Memory B cell (primary cell): ENCODE measurements at regions not wholly inside any gene's neighbourhood (a gene's known extent, or its start where the extent isn't known, plus 50 kb on each side); places are given as distances from the start of the nearest gene placed in this dataset.

Experiments used
- ATAC-seq: fragments of 150-1000 bp; cut with Tn5 transposase; 2 replicates; pipeline ENCODE4 v1.10.0; 2021; ENCODE audit warnings: low read depth, mild to moderate bottlenecking, moderate library complexity
- DNase-seq, 2 donors: peaks; one replicate each; pipeline ENCODE4 v3.0.0; 2022; ENCODE audit warnings: low spot score in 2 of 2
- H3K27ac Mint-ChIP-seq: one replicate; pipeline ENCODE4 v1.8.0; 2022; ENCODE audit warnings: mild to moderate bottlenecking, moderate library complexity, mixed read lengths
- H3K27me3 Mint-ChIP-seq: one replicate; pipeline ENCODE4 v1.8.0; 2022; ENCODE audit warnings: mixed read lengths
- H3K36me3 Mint-ChIP-seq: one replicate; pipeline ENCODE4 v1.8.0; 2022; ENCODE audit warnings: mild to moderate bottlenecking, mixed read lengths
- H3K4me1 Mint-ChIP-seq: one replicate; pipeline ENCODE4 v1.8.0; 2022; ENCODE audit warnings: mixed read lengths
- H3K4me3 Mint-ChIP-seq: one replicate; pipeline ENCODE4 v1.8.0; 2022; ENCODE audit warnings: mild to moderate bottlenecking, moderate library complexity, mixed read lengths
- H3K9me3 Mint-ChIP-seq: one replicate; pipeline ENCODE4 v1.8.0; 2022; ENCODE audit warnings: mixed read lengths

GRCh38 chr1:81446000-81446669, 354.6 kb upstream of the ADGRL2 start:
- H3K27me3 Mint-ChIP-seq, result no peaks in the 10 kb centered on the region
- ATAC-seq, result no peak

GRCh38 chr1:81443288-81443687, 357.4 kb upstream of the ADGRL2 start:
- no peaks in the 10 kb centered on the region for H3K4me1 Mint-ChIP-seq
- H3K4me3 Mint-ChIP-seq, result no peak overlapping the region
- no peaks in the 10 kb centered on the region for H3K27me3 Mint-ChIP-seq
- no peak overlapping the region for H3K27ac Mint-ChIP-seq
- H3K36me3 Mint-ChIP-seq, result no peaks in the 10 kb centered on the region
- ATAC-seq (no peak), DNase-seq (no peak)
- no peaks in the 10 kb centered on the region for H3K9me3 Mint-ChIP-seq

More at GRCh38 chr1:81446000-81446669, 354.6 kb upstream of the ADGRL2 start:
- Mint-ChIP-seq H3K36me3 (no peaks in the 10 kb centered on the region), H3K9me3 (no peaks in the 10 kb centered on the region), H3K4me1 (no peaks in the 10 kb centered on the region), H3K27ac (no peak overlapping the region), H3K4me3 (no peak overlapping the region)
- DNase-seq, result no peak

- DNase-seq (no peak), ATAC-seq (no peak)
- Mint-ChIP-seq H3K27ac (no peak overlapping the region), H3K4me1 (peaks cover 2% of the 10 kb centered on the region), H3K4me3 (no peak overlapping the region), H3K36me3 (no peaks in the 10 kb centered on the region), H3K27me3 (no peaks in the 10 kb centered on the region), H3K9me3 (no peaks in the 10 kb centered on the region)
Observed at GRCh38 chr1:81439046-81439823, 361.5 kb upstream of the ADGRL2 start.

GRCh38 chr1:81437649-81438048, 363.1 kb upstream of the ADGRL2 start:
- Mint-ChIP-seq H3K4me3 (peak overlapping the region; percentile 3), H3K27ac (no peak overlapping the region)

GRCh38 chr1:81437213-81437612, 363.5 kb upstream of the ADGRL2 start:
- Mint-ChIP-seq H3K4me3 (peak overlapping the region; percentile 3), H3K36me3 (no peaks in the 10 kb centered on the region), H3K27me3 (no peaks in the 10 kb centered on the region), H3K27ac (no peak overlapping the region), H3K9me3 (no peaks in the 10 kb centered on the region), H3K4me1 (peaks cover 2% of the 10 kb centered on the region)
- DNase-seq (no peak), ATAC-seq (no peak)

More at GRCh38 chr1:81437649-81438048, 363.1 kb upstream of the ADGRL2 start:
- no peaks in the 10 kb centered on the region for H3K9me3 Mint-ChIP-seq
- peaks cover 2% of the 10 kb centered on the region for H3K4me1 Mint-ChIP-seq
- no peaks in the 10 kb centered on the region for H3K36me3 Mint-ChIP-seq
- H3K27me3 Mint-ChIP-seq, result no peaks in the 10 kb centered on the region
- DNase-seq (no peak), ATAC-seq (no peak)

GRCh38 chr1:81435175-81435574, 365.6 kb upstream of the ADGRL2 start:
- ATAC-seq, result no peak
- DNase-seq, result no peak
- H3K36me3 Mint-ChIP-seq, result no peaks in the 10 kb centered on the region
- no peaks in the 10 kb centered on the region for H3K9me3 Mint-ChIP-seq
- H3K4me1 Mint-ChIP-seq, result peaks cover 2% of the 10 kb centered on the region
- H3K27me3 Mint-ChIP-seq, result no peaks in the 10 kb centered on the region
- no peak overlapping the region for H3K27ac Mint-ChIP-seq
- H3K4me3 Mint-ChIP-seq, result no peak overlapping the region

- H3K4me1 Mint-ChIP-seq, result peaks cover 2% of the 10 kb centered on the region
- H3K9me3 Mint-ChIP-seq, result no peaks in the 10 kb centered on the region
- no peak for DNase-seq
- H3K4me3 Mint-ChIP-seq, result no peak overlapping the region
- H3K36me3 Mint-ChIP-seq, result no peaks in the 10 kb centered on the region
- H3K27me3 Mint-ChIP-seq, result no peaks in the 10 kb centered on the region
- no peak for ATAC-seq
- no peak overlapping the region for H3K27ac Mint-ChIP-seq
Observed at GRCh38 chr1:81433676-81434075, 367.1 kb upstream of the ADGRL2 start.

GRCh38 chr1:81432654-81433109, 368.1 kb upstream of the ADGRL2 start:
- no peaks in the 10 kb centered on the region for H3K27me3 Mint-ChIP-seq
- no peak overlapping the region for H3K27ac Mint-ChIP-seq
- H3K4me1 Mint-ChIP-seq, result peaks cover 2% of the 10 kb centered on the region
- H3K9me3 Mint-ChIP-seq, result no peaks in the 10 kb centered on the region
- no peak overlapping the region for H3K4me3 Mint-ChIP-seq
- DNase-seq, result no peak
- no peaks in the 10 kb centered on the region for H3K36me3 Mint-ChIP-seq
- no peak for ATAC-seq

GRCh38 chr1:81432059-81432458, 368.7 kb upstream of the ADGRL2 start:
- Mint-ChIP-seq H3K4me3 (no peak overlapping the region), H3K4me1 (no peaks in the 10 kb centered on the region), H3K9me3 (no peaks in the 10 kb centered on the region), H3K27me3 (no peaks in the 10 kb centered on the region), H3K27ac (no peak overlapping the region), H3K36me3 (no peaks in the 10 kb centered on the region)
- DNase-seq (no peak), ATAC-seq (no peak)

GRCh38 chr1:81431624-81432000, 369.1 kb upstream of the ADGRL2 start:
- Mint-ChIP-seq H3K27ac (no peak overlapping the region), H3K4me1 (no peaks in the 10 kb centered on the region), H3K4me3 (no peak overlapping the region)

GRCh38 chr1:81430955-81431623, 369.6 kb upstream of the ADGRL2 start:
- Mint-ChIP-seq H3K27me3 (no peaks in the 10 kb centered on the region), H3K36me3 (no peaks in the 10 kb centered on the region), H3K9me3 (no peaks in the 10 kb centered on the region), H3K27ac (no peak overlapping the region), H3K4me3 (no peak overlapping the region), H3K4me1 (no peaks in the 10 kb centered on the region)
- ATAC-seq (no peak), DNase-seq (no peak)

More at GRCh38 chr1:81431624-81432000, 369.1 kb upstream of the ADGRL2 start:
- no peaks in the 10 kb centered on the region for H3K9me3 Mint-ChIP-seq
- H3K27me3 Mint-ChIP-seq, result no peaks in the 10 kb centered on the region
- no peaks in the 10 kb centered on the region for H3K36me3 Mint-ChIP-seq
- no peak for DNase-seq
- no peak for ATAC-seq

GRCh38 chr1:81430236-81430938, 370.3 kb upstream of the ADGRL2 start:
- Mint-ChIP-seq H3K36me3 (no peaks in the 10 kb centered on the region), H3K4me1 (no peaks in the 10 kb centered on the region), H3K27me3 (no peaks in the 10 kb centered on the region), H3K9me3 (no peaks in the 10 kb centered on the region), H3K27ac (no peak overlapping the region), H3K4me3 (no peak overlapping the region)
- DNase-seq, result no peak
- no peak for ATAC-seq

- Mint-ChIP-seq H3K27ac (no peak overlapping the region), H3K36me3 (no peaks in the 10 kb centered on the region), H3K27me3 (no peaks in the 10 kb centered on the region), H3K4me1 (no peaks in the 10 kb centered on the region), H3K4me3 (no peak overlapping the region), H3K9me3 (no peaks in the 10 kb centered on the region)
- ATAC-seq (no peak), DNase-seq (no peak)
Observed at GRCh38 chr1:81428998-81429397, 371.7 kb upstream of the ADGRL2 start.

- Mint-ChIP-seq H3K4me3 (no peak overlapping the region), H3K4me1 (no peaks in the 10 kb centered on the region), H3K27ac (no peak overlapping the region), H3K27me3 (no peaks in the 10 kb centered on the region), H3K9me3 (no peaks in the 10 kb centered on the region), H3K36me3 (no peaks in the 10 kb centered on the region)
- DNase-seq (no peak), ATAC-seq (no peak)
Observed at GRCh38 chr1:81424816-81425215, 375.9 kb upstream of the ADGRL2 start.
